ENCODE measurements at regions not wholly inside any gene's neighbourhood (a gene's known extent, or its start where the extent isn't known, plus 50 kb on each side); places are given as distances from the start of the nearest gene placed in this dataset.

DNA sequence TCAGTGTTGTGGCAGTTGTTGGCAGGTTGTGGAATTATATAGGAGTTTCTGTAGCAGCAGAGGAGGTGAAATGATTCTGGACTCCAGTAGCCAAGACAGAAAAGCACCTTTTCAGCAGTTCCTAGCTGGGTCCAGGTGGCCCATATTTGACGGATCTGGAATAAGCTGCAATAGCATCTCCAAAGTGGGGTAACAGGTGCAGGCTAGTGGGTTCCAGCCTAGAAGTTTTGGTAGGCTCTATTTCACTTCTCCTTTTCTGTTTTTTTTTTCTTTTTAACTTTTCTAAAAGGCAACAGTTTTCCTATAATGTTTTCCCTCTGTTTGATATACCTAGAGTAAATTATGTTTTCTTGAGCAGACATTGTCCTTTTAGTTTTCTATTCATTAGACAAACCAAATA is 392.5 kb downstream of the C4orf33 start:
- TF ChIP-seq ZNF274 (IDR thresholded peaks at IDR 0.05; ENCODE audit: low read depth, low read length) (no peak), SUZ12 (IDR thresholded peaks at IDR 0.05; ENCODE audit: extremely low read depth, insufficient read depth, insufficient read length) (no peak), YY1 (IDR thresholded peaks at IDR 0.05; ENCODE audit: insufficient read depth, insufficient read length) (no peak)
